ENCODE measurements at regions not wholly inside any gene's neighbourhood (a gene's known extent, or its start where the extent isn't known, plus 50 kb on each side); places are given as distances from the start of the nearest gene placed in this dataset.

GRCh38 chr4:14752341-14753046 lies 249.8 kb upstream of the CPEB2 start:
- DNase-seq (no peak), ATAC-seq (ENCODE audit: low read depth in 2 of 2) (no peak)
- H3K9me3 Mint-ChIP-seq: peaks cover 2 to 24% (median 4%) of the 10 kb centered on the region in 7 donors
- H3K4me1 Mint-ChIP-seq: no peaks in the 10 kb centered on the region
- H3K36me3 ChIP-seq (ENCODE audit: control insufficient read depth, insufficient read depth, low read length): no peaks in the 10 kb centered on the region
- no peaks in the 10 kb centered on the region for H3K4me1 ChIP-seq (ENCODE audit: control insufficient read depth, insufficient read depth, low read length, poor library complexity, severe bottlenecking)
- H3K27ac ChIP-seq (ENCODE audit: insufficient read depth, low read length, poor library complexity, severe bottlenecking): no peak overlapping the region
- H3K27ac Mint-ChIP-seq: no peak overlapping the region
- no peaks in the 10 kb centered on the region for H3K27me3 ChIP-seq (ENCODE audit: control insufficient read depth, insufficient read depth, low read length)
- H3K36me3 Mint-ChIP-seq: no peaks in the 10 kb centered on the region
- H3K4me3 ChIP-seq (ENCODE audit: low read depth, low read length): no peak overlapping the region
- no peak overlapping the region for H3K4me3 Mint-ChIP-seq
- H3K9me3 ChIP-seq (ENCODE audit: control insufficient read depth in 2 of 2, low read length in 2 of 2): peaks cover 7 to 27% of the 10 kb centered on the region in 2 experiments
- no peaks in the 10 kb centered on the region for H3K27me3 Mint-ChIP-seq

GRCh38 chr4:14767142-14767541 lies 235.1 kb upstream of the CPEB2 start:
- no peak overlapping the region for H3K27ac Mint-ChIP-seq
- H3K36me3 ChIP-seq (ENCODE audit: control insufficient read depth, insufficient read depth, low read length): no peaks in the 10 kb centered on the region
- peaks cover 0 to 5% (median 1%) of the 10 kb centered on the region in 7 donors for H3K9me3 Mint-ChIP-seq
- no peaks in the 10 kb centered on the region for H3K4me1 ChIP-seq (ENCODE audit: control insufficient read depth, insufficient read depth, low read length, poor library complexity, severe bottlenecking)
- no peak overlapping the region for H3K4me3 ChIP-seq (ENCODE audit: low read depth, low read length)
- peaks cover 5% of the 10 kb centered on the region for H3K27me3 Mint-ChIP-seq
- ATAC-seq (ENCODE audit: low read depth in 2 of 2) (no peak), DNase-seq (no peak)
- no peaks in the 10 kb centered on the region for H3K27me3 ChIP-seq (ENCODE audit: control insufficient read depth, insufficient read depth, low read length)
- H3K27ac ChIP-seq (ENCODE audit: insufficient read depth, low read length, poor library complexity, severe bottlenecking): no peak overlapping the region
- H3K4me3 Mint-ChIP-seq: no peak overlapping the region
- no peaks in the 10 kb centered on the region for H3K4me1 Mint-ChIP-seq
- H3K36me3 Mint-ChIP-seq: no peaks in the 10 kb centered on the region
- no peaks in the 10 kb centered on the region for H3K9me3 ChIP-seq (ENCODE audit: control insufficient read depth in 2 of 2, low read length in 2 of 2)

- H3K9me3 Mint-ChIP-seq: peaks cover 0 to 5% (median 2%) of the 10 kb centered on the region in 7 donors
- H3K4me1 Mint-ChIP-seq: no peaks in the 10 kb centered on the region
- no peaks in the 10 kb centered on the region for H3K36me3 Mint-ChIP-seq
- ATAC-seq (ENCODE audit: low read depth in 2 of 2) (no peak), DNase-seq (no peak)
- Histone ChIP-seq H3K4me1 (ENCODE audit: control insufficient read depth, insufficient read depth, low read length, poor library complexity, severe bottlenecking) (no peaks in the 10 kb centered on the region), H3K4me3 (ENCODE audit: low read depth, low read length) (no peak overlapping the region), H3K9me3 (ENCODE audit: control insufficient read depth in 2 of 2, low read length in 2 of 2) (no peaks in the 10 kb centered on the region), H3K27ac (ENCODE audit: insufficient read depth, low read length, poor library complexity, severe bottlenecking) (no peak overlapping the region), H3K36me3 (ENCODE audit: control insufficient read depth, insufficient read depth, low read length) (no peaks in the 10 kb centered on the region), H3K27me3 (ENCODE audit: control insufficient read depth, insufficient read depth, low read length) (no peaks in the 10 kb centered on the region)
- H3K4me3 Mint-ChIP-seq: no peak overlapping the region
- peaks cover 5% of the 10 kb centered on the region for H3K27me3 Mint-ChIP-seq
- H3K27ac Mint-ChIP-seq: no peak overlapping the region
Observed at GRCh38 chr4:14768449-14768848, 233.8 kb upstream of the CPEB2 start.

GRCh38 chr4:14769993-14770392 lies 232.3 kb upstream of the CPEB2 start:
- Mint-ChIP-seq H3K27me3 (peaks cover 5% of the 10 kb centered on the region), H3K9me3 (peaks cover 0 to 8% (median 4%) of the 10 kb centered on the region in 7 donors), H3K27ac (no peak overlapping the region), H3K4me3 (no peak overlapping the region), H3K36me3 (no peaks in the 10 kb centered on the region), H3K4me1 (no peaks in the 10 kb centered on the region)
- no peaks in the 10 kb centered on the region for H3K4me1 ChIP-seq (ENCODE audit: control insufficient read depth, insufficient read depth, low read length, poor library complexity, severe bottlenecking)
- H3K9me3 ChIP-seq (ENCODE audit: control insufficient read depth in 2 of 2, low read length in 2 of 2): no peaks in the 10 kb centered on the region
- ATAC-seq (ENCODE audit: low read depth in 2 of 2) (no peak), DNase-seq (no peak)
- no peak overlapping the region for H3K27ac ChIP-seq (ENCODE audit: insufficient read depth, low read length, poor library complexity, severe bottlenecking)
- H3K4me3 ChIP-seq (ENCODE audit: low read depth, low read length): no peak overlapping the region
- no peaks in the 10 kb centered on the region for H3K36me3 ChIP-seq (ENCODE audit: control insufficient read depth, insufficient read depth, low read length)
- H3K27me3 ChIP-seq (ENCODE audit: control insufficient read depth, insufficient read depth, low read length): no peaks in the 10 kb centered on the region

- H3K4me1 ChIP-seq (ENCODE audit: control insufficient read depth, insufficient read depth, low read length, poor library complexity, severe bottlenecking): no peaks in the 10 kb centered on the region
- H3K4me1 Mint-ChIP-seq: no peaks in the 10 kb centered on the region
- no peak overlapping the region for H3K27ac Mint-ChIP-seq
- H3K27me3 Mint-ChIP-seq: peaks cover 5% of the 10 kb centered on the region
- H3K36me3 ChIP-seq (ENCODE audit: control insufficient read depth, insufficient read depth, low read length): no peaks in the 10 kb centered on the region
- no peak for ATAC-seq (ENCODE audit: low read depth in 2 of 2)
- no peak overlapping the region for H3K4me3 ChIP-seq (ENCODE audit: low read depth, low read length)
- no peaks in the 10 kb centered on the region for H3K27me3 ChIP-seq (ENCODE audit: control insufficient read depth, insufficient read depth, low read length)
- no peaks in the 10 kb centered on the region for H3K36me3 Mint-ChIP-seq
- no peaks in the 10 kb centered on the region for H3K9me3 ChIP-seq (ENCODE audit: control insufficient read depth in 2 of 2, low read length in 2 of 2)
- DNase-seq: no peak
- peaks cover 0 to 8% (median 5%) of the 10 kb centered on the region in 7 donors for H3K9me3 Mint-ChIP-seq
- no peak overlapping the region for H3K4me3 Mint-ChIP-seq
- H3K27ac ChIP-seq (ENCODE audit: insufficient read depth, low read length, poor library complexity, severe bottlenecking): no peak overlapping the region
Observed at GRCh38 chr4:14771094-14771493, 231.2 kb upstream of the CPEB2 start.

- Mint-ChIP-seq H3K4me1 (no peaks in the 10 kb centered on the region), H3K36me3 (no peaks in the 10 kb centered on the region), H3K4me3 (no peak overlapping the region), H3K27ac (no peak overlapping the region), H3K9me3 (peaks cover 0 to 8% (median 5%) of the 10 kb centered on the region in 7 donors), H3K27me3 (peaks cover 5% of the 10 kb centered on the region)
- no peak for DNase-seq
- H3K36me3 ChIP-seq (ENCODE audit: control insufficient read depth, insufficient read depth, low read length): no peaks in the 10 kb centered on the region
- no peaks in the 10 kb centered on the region for H3K27me3 ChIP-seq (ENCODE audit: control insufficient read depth, insufficient read depth, low read length)
- ATAC-seq (ENCODE audit: low read depth in 2 of 2): no peak
- H3K27ac ChIP-seq (ENCODE audit: insufficient read depth, low read length, poor library complexity, severe bottlenecking): no peak overlapping the region
- no peaks in the 10 kb centered on the region for H3K4me1 ChIP-seq (ENCODE audit: control insufficient read depth, insufficient read depth, low read length, poor library complexity, severe bottlenecking)
- no peaks in the 10 kb centered on the region for H3K9me3 ChIP-seq (ENCODE audit: control insufficient read depth in 2 of 2, low read length in 2 of 2)
- no peak overlapping the region for H3K4me3 ChIP-seq (ENCODE audit: low read depth, low read length)
Observed at GRCh38 chr4:14771504-14772175, 230.6 kb upstream of the CPEB2 start.

GRCh38 chr4:14772388-14772787 lies 229.9 kb upstream of the CPEB2 start:
- Histone ChIP-seq H3K9me3 (ENCODE audit: control insufficient read depth in 2 of 2, low read length in 2 of 2) (no peaks in the 10 kb centered on the region), H3K4me1 (ENCODE audit: control insufficient read depth, insufficient read depth, low read length, poor library complexity, severe bottlenecking) (no peaks in the 10 kb centered on the region), H3K27ac (ENCODE audit: insufficient read depth, low read length, poor library complexity, severe bottlenecking) (no peak overlapping the region), H3K4me3 (ENCODE audit: low read depth, low read length) (no peak overlapping the region), H3K36me3 (ENCODE audit: control insufficient read depth, insufficient read depth, low read length) (no peaks in the 10 kb centered on the region), H3K27me3 (ENCODE audit: control insufficient read depth, insufficient read depth, low read length) (no peaks in the 10 kb centered on the region)
- H3K36me3 Mint-ChIP-seq: no peaks in the 10 kb centered on the region
- peaks cover 0 to 8% (median 5%) of the 10 kb centered on the region in 7 donors for H3K9me3 Mint-ChIP-seq
- DNase-seq (no peak), ATAC-seq (ENCODE audit: low read depth in 2 of 2) (no peak)
- H3K27me3 Mint-ChIP-seq: peaks cover 5% of the 10 kb centered on the region
- H3K4me3 Mint-ChIP-seq: no peak overlapping the region
- H3K27ac Mint-ChIP-seq: no peak overlapping the region
- no peaks in the 10 kb centered on the region for H3K4me1 Mint-ChIP-seq

Data from CD4-positive, CD25-positive, alpha-beta regulatory T cell (primary cell).